NCI-H146 treated with DMSO at 0.1 percent for 48 hours (cell line): ENCODE measurements at regions not wholly inside any gene's neighbourhood (a gene's known extent, or its start where the extent isn't known, plus 50 kb on each side); places are given as distances from the start of the nearest gene placed in this dataset.
A peak's percentile ranks its signal among the peaks of the same experiment; 100 is the strongest.

Experiments
- DNase-seq: peaks from one replicate; lab custom pipeline; 2025; ENCODE audit not compliant: unreplicated experiment; lab: John Stamatoyannopoulos, UW

DNA sequence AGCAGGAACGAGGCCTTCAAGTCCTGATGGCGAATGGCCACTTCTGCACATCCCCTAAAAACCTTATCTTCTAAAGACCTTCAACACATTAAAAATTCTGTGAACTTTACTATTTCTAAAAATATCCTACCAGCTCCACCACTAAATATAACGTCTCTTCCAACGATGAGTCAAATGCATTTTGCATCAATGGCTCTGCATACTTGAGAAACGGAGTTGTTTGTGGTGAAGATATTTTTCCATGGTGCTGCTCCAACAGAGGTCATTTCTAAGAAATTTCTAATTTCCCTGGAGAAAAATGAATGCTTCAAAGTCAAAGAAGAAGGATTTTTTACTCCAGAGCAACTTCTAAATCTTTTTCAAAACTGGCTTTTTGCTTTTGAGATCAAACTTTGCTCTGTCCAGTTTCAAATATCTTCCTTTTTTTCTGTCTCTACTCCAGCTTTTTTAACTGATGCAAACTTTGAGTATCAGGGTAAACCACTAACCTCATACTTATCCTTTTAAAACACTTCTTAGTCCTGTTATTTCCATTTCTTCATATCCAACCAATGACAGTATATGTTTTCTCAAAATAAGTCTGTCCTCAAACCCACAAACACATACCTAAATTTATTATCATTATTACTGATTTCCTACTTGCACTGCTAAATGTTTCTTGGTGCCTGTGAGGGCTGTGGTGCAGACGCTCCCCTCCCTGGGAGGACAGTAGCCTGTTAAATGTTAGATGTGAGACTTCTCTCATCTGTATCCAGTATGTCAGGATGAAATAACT, 258.1 kb downstream of the KLF6 start:
- DNase-seq = no peak

DNA sequence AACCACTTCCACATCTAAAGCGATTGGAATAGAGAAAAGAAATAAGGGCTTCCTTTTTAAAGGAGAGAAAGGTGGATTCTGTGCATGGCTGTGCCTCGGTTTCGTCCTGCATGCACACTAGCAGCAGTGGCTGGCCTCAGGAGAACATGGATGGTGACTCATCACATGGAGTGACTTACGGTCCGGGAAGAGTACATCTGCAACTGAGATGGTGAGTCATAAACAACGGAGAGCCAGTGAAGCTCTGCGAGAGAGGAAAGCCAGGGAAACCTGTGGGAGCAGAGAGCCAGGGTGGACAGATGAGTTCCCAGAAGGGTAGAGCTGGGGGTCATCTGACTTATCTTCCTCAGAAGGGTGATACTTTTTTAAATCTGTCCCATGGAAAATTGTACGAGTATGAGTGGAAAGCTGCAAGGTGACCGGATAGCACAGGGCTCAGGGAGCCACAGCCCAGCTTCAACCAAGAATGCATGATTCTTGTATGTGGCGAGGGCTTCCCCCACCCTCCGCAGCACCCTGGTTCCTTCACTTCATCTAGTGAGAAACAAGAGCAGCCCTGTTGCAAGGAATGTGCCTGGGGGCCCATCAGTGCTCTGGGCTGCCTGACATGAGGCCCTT, 259.1 kb downstream of the KLF6 start:
- no peak for DNase-seq

- DNase-seq = no peak
Observed at GRCh38 chr10:3524086-3524960, 260.7 kb downstream of the KLF6 start.

- DNase-seq = no peak
Observed at GRCh38 chr10:3523309-3524050, 261.5 kb downstream of the KLF6 start.

GRCh38 chr10:3516923-3517255, 268.1 kb downstream of the KLF6 start:
- no peak for DNase-seq

- DNase-seq = no peak
Observed at GRCh38 chr10:3516234-3516922, 268.6 kb downstream of the KLF6 start.

DNA sequence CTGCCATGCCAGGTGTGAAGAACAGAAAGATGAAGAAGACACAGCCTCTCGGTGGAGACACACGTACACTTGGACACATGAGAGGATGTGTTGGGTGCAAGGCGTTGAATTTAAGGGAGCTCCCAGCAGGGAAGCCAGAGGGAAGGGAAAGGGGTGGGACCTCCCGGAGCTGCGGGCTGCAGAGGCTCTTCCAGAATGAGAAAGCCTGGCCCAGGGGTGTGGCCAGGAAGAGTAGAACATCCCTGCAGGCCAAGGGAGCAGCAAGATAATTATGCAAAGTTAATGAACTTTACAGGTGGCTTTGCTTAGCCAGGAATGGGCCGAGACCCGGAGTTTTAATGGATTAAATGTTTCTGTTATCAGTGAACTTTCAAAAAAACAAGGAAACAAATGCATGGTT, 270.3 kb downstream of the KLF6 start:
- no peak for DNase-seq

- DNase-seq = no peak
Observed at GRCh38 chr10:3512263-3512662, 272.7 kb downstream of the KLF6 start.

GRCh38 chr10:3511483-3511882, 273.5 kb downstream of the KLF6 start:
- no peak for DNase-seq

- no peak for DNase-seq
Observed at GRCh38 chr10:3510741-3511140, 274.3 kb downstream of the KLF6 start.

DNA sequence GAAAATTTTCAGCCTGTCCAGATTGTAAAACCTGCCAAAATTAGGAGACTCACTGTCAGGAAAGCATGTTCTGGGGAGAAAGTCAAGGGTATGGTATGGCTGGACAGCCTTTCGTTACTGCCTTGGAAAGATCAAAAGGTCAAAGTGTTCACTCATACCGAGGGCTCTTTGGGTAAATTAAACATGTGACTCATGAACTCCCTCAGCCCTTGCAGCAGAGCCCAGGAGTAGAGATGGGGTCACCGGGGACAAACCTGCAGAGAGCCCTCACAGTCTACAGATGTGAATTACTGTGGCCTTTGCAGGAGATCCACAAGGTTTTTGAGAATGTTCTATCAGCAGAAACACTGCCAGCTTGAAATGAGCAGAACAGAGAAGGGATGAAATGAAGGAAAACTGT, 275.7 kb downstream of the KLF6 start:
- DNase-seq = no peak

DNA sequence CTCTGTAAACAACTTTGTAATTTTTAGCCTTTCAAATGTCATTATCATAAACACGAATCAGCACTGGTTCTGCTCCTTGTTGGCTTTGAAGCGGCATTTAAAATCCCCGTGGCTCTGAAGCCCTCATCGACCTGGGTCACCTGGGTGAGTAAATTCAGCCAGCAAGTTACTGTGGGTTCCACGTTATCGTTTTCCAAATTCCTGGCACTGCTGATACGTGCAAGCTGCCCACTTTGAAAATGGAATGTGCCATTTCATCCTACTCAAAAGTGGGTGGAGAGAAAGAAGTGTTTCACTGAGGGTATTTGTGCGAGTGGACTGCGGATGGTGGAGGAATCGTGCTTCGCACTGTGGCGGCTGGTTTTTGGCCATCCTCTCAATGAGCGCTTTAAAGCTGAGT, 281.7 kb downstream of the KLF6 start:
- DNase-seq = no peak

DNA sequence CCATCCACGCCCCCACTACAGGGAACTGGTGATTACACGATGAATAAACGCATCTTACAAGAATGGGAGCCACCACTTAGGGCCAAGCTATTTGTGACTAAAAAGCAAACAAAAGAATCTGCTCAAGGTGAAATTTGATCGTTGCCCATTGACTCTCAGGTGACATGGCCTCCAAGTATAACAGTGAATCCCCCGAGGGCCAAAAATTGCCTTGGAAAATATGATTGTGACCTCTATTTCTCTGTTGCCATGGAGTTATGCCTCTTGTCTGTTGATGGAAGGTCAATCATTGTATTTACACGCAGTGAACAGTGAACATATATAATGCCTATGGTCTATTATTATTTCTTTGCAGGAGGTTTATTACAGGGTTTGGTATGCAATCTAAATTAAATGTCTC, 282.3 kb downstream of the KLF6 start:
- DNase-seq = peak; percentile 71

DNA sequence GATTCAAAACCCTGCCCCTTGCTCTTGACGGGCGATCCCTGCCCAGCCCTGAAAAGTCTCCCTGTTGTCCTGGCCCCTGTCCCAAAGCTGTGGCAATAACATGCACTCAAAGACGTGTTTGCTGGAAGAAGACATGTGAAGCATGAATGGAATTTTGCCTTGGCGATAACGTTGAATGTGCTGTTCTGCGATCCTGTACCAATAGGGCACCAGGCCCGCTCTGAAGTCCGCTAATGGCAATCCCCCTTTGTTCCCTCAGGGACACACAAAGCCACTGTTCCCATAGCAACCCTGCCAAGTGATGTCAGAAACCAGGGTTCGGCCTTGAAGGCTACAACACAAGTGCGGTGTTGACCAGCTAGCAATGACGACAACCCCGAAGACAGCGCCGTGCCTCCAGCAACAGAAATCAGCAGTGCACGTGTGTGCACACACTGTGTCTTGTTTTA, 284.6 kb downstream of the KLF6 start:
- DNase-seq = peak; percentile 36

GRCh38 chr10:3499120-3499519, 285.9 kb downstream of the KLF6 start:
- DNase-seq = no peak

DNA sequence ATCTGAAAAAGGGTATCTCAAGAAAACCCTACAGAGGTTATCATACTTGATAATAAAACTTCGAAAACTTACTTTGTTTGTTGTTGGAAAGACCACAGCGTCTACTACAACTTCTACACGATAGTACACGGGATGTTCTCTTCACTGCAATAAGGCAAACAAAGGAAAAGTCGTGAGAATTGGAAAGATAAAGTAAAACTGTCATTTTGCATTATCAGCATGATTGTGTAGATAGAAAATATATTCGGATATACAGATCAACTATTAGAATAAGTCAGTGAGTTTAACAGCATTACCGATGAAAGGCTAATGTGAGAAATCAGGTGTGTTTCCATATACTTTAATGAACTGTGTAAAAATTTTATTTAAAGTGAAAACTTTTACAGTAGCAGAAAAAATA, 287.4 kb downstream of the KLF6 start:
- no peak for DNase-seq

GRCh38 chr10:3496138-3496537, 288.9 kb downstream of the KLF6 start:
- DNase-seq = no peak

GRCh38 chr10:3495281-3495680, 289.7 kb downstream of the KLF6 start:
- DNase-seq = no peak

DNA sequence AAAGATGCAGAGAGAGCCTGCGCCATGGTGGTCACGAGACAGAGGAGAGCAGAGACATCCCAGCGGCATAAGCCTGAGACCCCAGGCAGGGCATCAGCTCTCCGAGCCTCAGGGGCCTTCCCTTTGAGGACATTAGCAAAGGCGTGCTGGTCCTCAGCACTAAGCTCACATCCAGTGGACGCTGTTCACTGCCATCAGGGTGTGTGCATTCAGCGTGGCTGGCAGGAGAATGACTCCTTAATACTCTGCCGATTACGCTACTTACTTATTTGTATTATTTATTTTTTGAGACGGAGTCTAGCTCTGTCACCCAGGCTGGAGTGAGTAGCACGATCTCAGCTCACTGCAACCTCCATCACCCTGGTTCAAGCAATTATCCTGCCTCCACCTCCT, 290.2 kb downstream of the KLF6 start:
- no peak for DNase-seq

DNA sequence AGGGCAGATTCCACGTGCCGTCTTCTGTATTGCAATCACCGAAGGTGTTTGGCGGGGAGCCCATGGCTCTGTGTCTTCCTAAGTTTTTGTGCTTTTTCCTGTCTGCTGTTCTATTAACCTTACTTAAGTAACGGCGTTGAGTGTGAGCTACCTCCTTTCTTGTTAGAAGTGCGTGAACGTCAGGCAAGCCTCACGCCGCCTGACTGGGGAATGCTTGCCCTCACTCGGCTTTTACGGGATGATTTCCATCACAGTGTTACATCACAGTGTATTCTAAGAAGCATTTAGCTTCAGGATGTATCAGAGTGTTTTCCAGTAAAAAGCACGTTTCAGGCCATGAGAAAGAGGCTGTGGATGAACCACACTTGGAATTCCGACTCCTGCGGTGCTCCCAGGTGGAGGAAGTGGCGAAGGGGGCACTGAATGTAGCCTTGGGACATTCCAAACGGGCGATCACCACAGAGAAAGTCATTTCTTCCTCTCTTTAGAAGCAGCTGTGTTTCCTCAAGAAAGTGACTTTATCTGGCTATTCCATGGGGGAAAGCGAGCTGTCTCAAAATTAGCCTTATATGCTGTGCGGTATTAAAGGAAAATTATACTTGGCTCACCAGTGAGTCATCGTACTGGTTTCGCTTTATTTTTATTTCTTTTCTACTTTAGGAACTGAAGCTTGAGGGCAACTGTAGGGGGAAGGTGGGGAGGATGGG, 290.7 kb downstream of the KLF6 start:
- DNase-seq = no peak
